IPS DF 6.9 (cell line): ENCODE measurements at regions not wholly inside any gene's neighbourhood (a gene's known extent, or its start where the extent isn't known, plus 50 kb on each side); places are given as distances from the start of the nearest gene placed in this dataset.

Experiments used
- DNase-seq: peaks from one replicate; pipeline ENCODE4 v3.0.0-alpha.2; 2013; ENCODE audit warnings: low read depth, low spot score
- H3K27ac ChIP-seq: one replicate; pipeline ENCODE4 v1.5.1; 2013; ENCODE audit warnings: low read length, control low read depth
- H3K27me3 ChIP-seq: 2 replicates; pipeline ENCODE4 v1.6.1; 2013; ENCODE audit warnings: mild to moderate bottlenecking, low read length; ENCODE audit not compliant: control insufficient read depth, insufficient read depth
- H3K36me3 ChIP-seq: 2 replicates; pipeline ENCODE4 v1.6.1; 2013; ENCODE audit warnings: low read length; ENCODE audit not compliant: control insufficient read depth, insufficient read depth
- H3K4me1 ChIP-seq: 2 replicates; pipeline ENCODE4 v1.6.1; 2013; ENCODE audit warnings: low read length; ENCODE audit not compliant: control insufficient read depth, insufficient read depth
- H3K4me3 ChIP-seq: 2 replicates; pipeline ENCODE4 v1.5.1; 2013; ENCODE audit warnings: mild to moderate bottlenecking, low read length
- H3K9me3 ChIP-seq: 2 replicates; pipeline ENCODE4 v1.6.1; 2013; ENCODE audit warnings: low read length, inconsistent platforms; ENCODE audit not compliant: control insufficient read depth, insufficient read depth
- WGBS: extraction: QIAGEN DNeasy Blood & Tissue Kit; methylation state at CpG from one replicate; pipeline ENCODE4 v1.1.7; 2013; ENCODE audit warnings: mixed read lengths, missing lambda C conversion rate; ENCODE audit not compliant: insufficient read length, insufficient coverage; 5-methylcytosine and 5-hydroxymethylcytosine counted together

- Histone ChIP-seq H3K36me3 (no peaks in the 10 kb centered on the region), H3K27me3 (no peaks in the 10 kb centered on the region), H3K27ac (no peak overlapping the region), H3K4me3 (no peak overlapping the region), H3K9me3 (peaks cover 30% of the 10 kb centered on the region), H3K4me1 (no peaks in the 10 kb centered on the region)
- 100% methylated on average over 1 of the region's 1 CpG for WGBS
- no peak for DNase-seq
Observed at GRCh38 chr22:48055185-48055584, 1292.7 kb downstream of the TBC1D22A start.

GRCh38 chr22:48054596-48054995 is 1292.1 kb downstream of the TBC1D22A start:
- H3K36me3 ChIP-seq, result no peaks in the 10 kb centered on the region
- H3K4me1 ChIP-seq, result no peaks in the 10 kb centered on the region
- H3K9me3 ChIP-seq, result peaks cover 32% of the 10 kb centered on the region
- no peak for DNase-seq
- H3K4me3 ChIP-seq, result no peak overlapping the region
- H3K27ac ChIP-seq, result no peak overlapping the region
- no peaks in the 10 kb centered on the region for H3K27me3 ChIP-seq
- WGBS, result no CpG with 5 or more reads among the region's 14 CpGs

GRCh38 chr22:48053973-48054372 is 1291.5 kb downstream of the TBC1D22A start:
- no CpG with 5 or more reads among the region's 8 CpGs for WGBS

GRCh38 chr22:48053486-48053885 is 1291.0 kb downstream of the TBC1D22A start:
- Histone ChIP-seq H3K27me3 (no peaks in the 10 kb centered on the region), H3K4me1 (no peaks in the 10 kb centered on the region), H3K9me3 (peaks cover 36% of the 10 kb centered on the region), H3K36me3 (no peaks in the 10 kb centered on the region), H3K27ac (no peak overlapping the region), H3K4me3 (no peak overlapping the region)
- no CpG with 5 or more reads among the region's 7 CpGs for WGBS
- no peak for DNase-seq

More at GRCh38 chr22:48053973-48054372, 1291.5 kb downstream of the TBC1D22A start:
- no peaks in the 10 kb centered on the region for H3K4me1 ChIP-seq
- no peaks in the 10 kb centered on the region for H3K36me3 ChIP-seq
- H3K9me3 ChIP-seq, result peaks cover 35% of the 10 kb centered on the region
- H3K27me3 ChIP-seq, result no peaks in the 10 kb centered on the region
- no peak for DNase-seq
- no peak overlapping the region for H3K27ac ChIP-seq
- no peak overlapping the region for H3K4me3 ChIP-seq

- no peak for DNase-seq
- Histone ChIP-seq H3K9me3 (peaks cover 39% of the 10 kb centered on the region), H3K27ac (no peak overlapping the region), H3K4me3 (no peak overlapping the region), H3K27me3 (no peaks in the 10 kb centered on the region), H3K36me3 (no peaks in the 10 kb centered on the region), H3K4me1 (no peaks in the 10 kb centered on the region)
- no CpG with 5 or more reads among the region's 7 CpGs for WGBS
Observed at GRCh38 chr22:48052621-48052890, 1290.1 kb downstream of the TBC1D22A start.

GRCh38 chr22:48051796-48052620 is 1289.6 kb downstream of the TBC1D22A start:
- peaks cover 35% of the 10 kb centered on the region for H3K9me3 ChIP-seq
- no peaks in the 10 kb centered on the region for H3K4me1 ChIP-seq
- DNase-seq, result no peak
- no peaks in the 10 kb centered on the region for H3K36me3 ChIP-seq
- no peak overlapping the region for H3K4me3 ChIP-seq
- H3K27ac ChIP-seq, result no peak overlapping the region
- H3K27me3 ChIP-seq, result no peaks in the 10 kb centered on the region
- no CpG with 5 or more reads among the region's 11 CpGs for WGBS

- no peak overlapping the region for H3K4me3 ChIP-seq
- no peaks in the 10 kb centered on the region for H3K36me3 ChIP-seq
- H3K27me3 ChIP-seq, result no peaks in the 10 kb centered on the region
- no peaks in the 10 kb centered on the region for H3K4me1 ChIP-seq
- H3K9me3 ChIP-seq, result peaks cover 35% of the 10 kb centered on the region
- WGBS, result no CpG with 5 or more reads among the region's 7 CpGs
- no peak for DNase-seq
- no peak overlapping the region for H3K27ac ChIP-seq
Observed at GRCh38 chr22:48050836-48051235, 1288.4 kb downstream of the TBC1D22A start.

GRCh38 chr22:48049116-48049515 is 1286.7 kb downstream of the TBC1D22A start:
- no peak for DNase-seq
- no peaks in the 10 kb centered on the region for H3K36me3 ChIP-seq
- H3K9me3 ChIP-seq, result peaks cover 31% of the 10 kb centered on the region
- H3K27ac ChIP-seq, result no peak overlapping the region
- no CpG with 5 or more reads among the region's 10 CpGs for WGBS
- H3K4me3 ChIP-seq, result no peak overlapping the region
- H3K27me3 ChIP-seq, result no peaks in the 10 kb centered on the region
- H3K4me1 ChIP-seq, result no peaks in the 10 kb centered on the region

GRCh38 chr22:48047722-48048500 is 1285.5 kb downstream of the TBC1D22A start:
- no CpG with 5 or more reads among the region's 9 CpGs for WGBS
- peaks cover 31% of the 10 kb centered on the region for H3K9me3 ChIP-seq
- no peak for DNase-seq
- H3K27ac ChIP-seq, result no peak overlapping the region
- H3K4me3 ChIP-seq, result no peak overlapping the region
- H3K4me1 ChIP-seq, result no peaks in the 10 kb centered on the region
- no peaks in the 10 kb centered on the region for H3K36me3 ChIP-seq
- H3K27me3 ChIP-seq, result no peaks in the 10 kb centered on the region

GRCh38 chr22:48045369-48045768 is 1282.9 kb downstream of the TBC1D22A start:
- peaks cover 27% of the 10 kb centered on the region for H3K9me3 ChIP-seq
- no peaks in the 10 kb centered on the region for H3K36me3 ChIP-seq
- H3K4me1 ChIP-seq, result no peaks in the 10 kb centered on the region
- H3K27me3 ChIP-seq, result no peaks in the 10 kb centered on the region
- no CpG with 5 or more reads among the region's 4 CpGs for WGBS
- no peak overlapping the region for H3K4me3 ChIP-seq
- no peak for DNase-seq
- H3K27ac ChIP-seq, result no peak overlapping the region
